Esophagus squamous epithelium (tissue), 4 donors: ENCODE measurements at regions not wholly inside any gene's neighbourhood (a gene's known extent, or its start where the extent isn't known, plus 50 kb on each side); places are given as distances from the start of the nearest gene placed in this dataset.

Experiments used
- POLR2A ChIP-seq, 4 donors: fragments of 450-650 bp; IDR thresholded peaks; one replicate each; pipeline ENCODE4 v1.6.1; 2017; ENCODE audit warnings: antibody characterized with exemption in 4 of 4, mild to moderate bottlenecking in 4 of 4, moderate library complexity in 3 of 4
- TF ChIP-seq, protein P1 (sequence below), 6 experiments: fragments of 450-650 bp in 4 of 6; fragments of 200-600 bp in 2 of 6; sonication (generic) in 2 of 6; IDR thresholded peaks; one replicate each; pipeline ENCODE4 v1.5.1; 2016 to 2019; ENCODE audit warnings: antibody characterized with exemption in 6 of 6, mild to moderate bottlenecking in 4 of 6, moderate library complexity in 4 of 6

DNA sequence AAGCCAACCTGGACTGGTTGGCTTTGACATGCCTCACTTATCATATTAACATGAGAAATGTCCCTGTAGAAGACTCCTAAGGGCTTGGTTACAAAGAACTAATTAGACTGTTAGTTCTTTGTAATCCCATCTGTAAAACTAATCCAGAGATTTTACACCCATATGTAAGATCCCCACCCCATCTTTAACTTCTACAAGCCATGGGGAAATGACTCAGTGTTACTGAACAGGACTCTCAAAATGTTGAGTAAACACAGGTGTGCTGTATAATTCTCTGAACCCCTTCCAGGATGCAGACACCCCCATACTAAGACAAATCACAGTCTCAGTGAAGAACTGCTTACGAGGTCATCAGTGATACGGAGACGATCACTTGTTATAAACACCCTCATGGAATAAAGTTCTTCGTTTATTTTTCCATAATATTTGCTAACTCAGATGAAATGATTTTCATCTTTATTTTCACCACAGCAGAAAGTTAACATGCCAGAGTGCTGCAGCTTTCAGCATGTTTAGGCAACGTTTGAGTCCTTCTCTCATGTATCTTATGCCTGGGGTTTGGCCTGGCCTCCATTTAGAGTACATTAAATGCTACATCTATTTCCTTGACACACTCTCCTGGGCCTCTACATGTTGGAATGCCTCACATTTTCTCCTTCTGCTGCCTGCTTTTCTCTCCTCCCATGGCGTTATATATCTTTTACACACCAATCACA, 55.3 kb upstream of the LEKR1 start:
- TF ChIP-seq POLR2A (IDR thresholded peaks at IDR 0.05): no peak
- TF ChIP-seq, protein P1, sequence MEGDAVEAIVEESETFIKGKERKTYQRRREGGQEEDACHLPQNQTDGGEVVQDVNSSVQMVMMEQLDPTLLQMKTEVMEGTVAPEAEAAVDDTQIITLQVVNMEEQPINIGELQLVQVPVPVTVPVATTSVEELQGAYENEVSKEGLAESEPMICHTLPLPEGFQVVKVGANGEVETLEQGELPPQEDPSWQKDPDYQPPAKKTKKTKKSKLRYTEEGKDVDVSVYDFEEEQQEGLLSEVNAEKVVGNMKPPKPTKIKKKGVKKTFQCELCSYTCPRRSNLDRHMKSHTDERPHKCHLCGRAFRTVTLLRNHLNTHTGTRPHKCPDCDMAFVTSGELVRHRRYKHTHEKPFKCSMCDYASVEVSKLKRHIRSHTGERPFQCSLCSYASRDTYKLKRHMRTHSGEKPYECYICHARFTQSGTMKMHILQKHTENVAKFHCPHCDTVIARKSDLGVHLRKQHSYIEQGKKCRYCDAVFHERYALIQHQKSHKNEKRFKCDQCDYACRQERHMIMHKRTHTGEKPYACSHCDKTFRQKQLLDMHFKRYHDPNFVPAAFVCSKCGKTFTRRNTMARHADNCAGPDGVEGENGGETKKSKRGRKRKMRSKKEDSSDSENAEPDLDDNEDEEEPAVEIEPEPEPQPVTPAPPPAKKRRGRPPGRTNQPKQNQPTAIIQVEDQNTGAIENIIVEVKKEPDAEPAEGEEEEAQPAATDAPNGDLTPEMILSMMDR (IDR thresholded peaks at IDR 0.05): no peak
